Keratinocyte (primary cell): ENCODE measurements at regions not wholly inside any gene's neighbourhood (a gene's known extent, or its start where the extent isn't known, plus 50 kb on each side); places are given as distances from the start of the nearest gene placed in this dataset.

ENCODE experiments used
- DNase-seq: peaks from one replicate; pipeline ENCODE4 v3.0.0-alpha.2; 2011; ENCODE audit warnings: low read depth, missing footprints, low spot score
- FAIRE-seq: peaks from 2 replicates; lab custom pipeline; 2011; peaks lifted over from hg19 to GRCh38; lab: Jason Lieb, UNC
- H2AFZ ChIP-seq: 2 replicates; pipeline ENCODE4 v1.6.0; 2012; ENCODE audit warnings: low read length, control low read depth, inconsistent platforms; ENCODE audit not compliant: control insufficient read depth
- H3K27ac ChIP-seq: 2 replicates; pipeline ENCODE4 v1.5.1; 2011; ENCODE audit warnings: low read length; ENCODE audit not compliant: control insufficient read depth, insufficient read depth
- H3K27me3 ChIP-seq: 3 replicates; pipeline ENCODE4 v1.6.0; 2011; ENCODE audit warnings: low read length; ENCODE audit not compliant: control insufficient read depth, insufficient read depth; ENCODE audit errors: extremely low read depth
- H3K36me3 ChIP-seq, 2 experiments: 2 replicates in 1 of 2; 3 replicates in 1 of 2; pipeline ENCODE4 v1.5.1; 2011; ENCODE audit warnings: low read length in 2 of 2, mild to moderate bottlenecking in 1 of 2; ENCODE audit not compliant: control insufficient read depth in 2 of 2, insufficient read depth in 2 of 2; ENCODE audit errors: extremely low read depth in 1 of 2
- H3K4me1 ChIP-seq: 3 replicates; pipeline ENCODE4 v1.5.1; 2011; ENCODE audit warnings: low read length; ENCODE audit not compliant: control insufficient read depth, insufficient read depth; ENCODE audit errors: extremely low read depth
- H3K4me2 ChIP-seq: 3 replicates; pipeline ENCODE4 v1.6.0; 2011; ENCODE audit warnings: low read depth, low read length; ENCODE audit not compliant: control insufficient read depth, insufficient read depth; ENCODE audit errors: extremely low read depth
- H3K4me3 ChIP-seq, 3 experiments: fragments of 200-600 bp in 1 of 3; sonication (generic) in 1 of 3; 2 replicates in 2 of 3; 3 replicates in 1 of 3; pipeline ENCODE4 v1.5.1; 2011 to 2016; ENCODE audit warnings: low read length in 3 of 3, mild to moderate bottlenecking in 3 of 3, control low read depth in 2 of 3, inconsistent platforms in 1 of 3, low read depth in 1 of 3, mixed read lengths in 1 of 3, mixed run types in 1 of 3, moderate library complexity in 1 of 3; ENCODE audit not compliant: control insufficient read depth in 2 of 3, insufficient read depth in 2 of 3; ENCODE audit errors: extremely low read depth in 1 of 3
- H3K79me2 ChIP-seq: 2 replicates; pipeline ENCODE4 v1.6.0; 2012; ENCODE audit warnings: low read length; ENCODE audit not compliant: control insufficient read depth, insufficient read depth
- H3K9ac ChIP-seq: 3 replicates; pipeline ENCODE4 v1.6.0; 2011; ENCODE audit warnings: low read length; ENCODE audit not compliant: control insufficient read depth, insufficient read depth; ENCODE audit errors: extremely low read depth
- H3K9me1 ChIP-seq: 3 replicates; pipeline ENCODE4 v1.6.0; 2011; ENCODE audit warnings: low read length; ENCODE audit not compliant: control insufficient read depth, insufficient read depth; ENCODE audit errors: extremely low read depth
- H3K9me3 ChIP-seq: 2 replicates; pipeline ENCODE4 v1.5.1; 2012; ENCODE audit warnings: low read depth, low read length; ENCODE audit not compliant: control insufficient read depth
- H4K20me1 ChIP-seq: 3 replicates; pipeline ENCODE4 v1.6.0; 2011; ENCODE audit warnings: low read length; ENCODE audit not compliant: control insufficient read depth, insufficient read depth; ENCODE audit errors: extremely low read depth
- EZH2 ChIP-seq: IDR thresholded peaks from one replicate; pipeline ENCODE4 v1.6.1; 2012; ENCODE audit warnings: inconsistent platforms, mild to moderate bottlenecking, low read length, moderate library complexity
- dilution Hi-C: fragments of 300-500 bp; cut with MboI; formaldehyde crosslinking; loops from one replicate; pipeline ENCODE4 v1.7.0; 2020; ENCODE audit warnings: low sequenced_read_pairs; ENCODE audit not compliant: extremely low pct_ligation_motif_present
- TF ChIP-seq, protein P1 (sequence below), 3 experiments: IDR thresholded peaks in 1 of 3; conservative IDR thresholded peaks in 1 of 3; optimal IDR thresholded peaks in 1 of 3; 2 replicates in 2 of 3; 3 replicates in 1 of 3; pipeline versions ENCODE3 to v1.5.1; 2011; ENCODE audit warnings: low read length in 3 of 3, mild to moderate bottlenecking in 3 of 3, moderate library complexity in 2 of 3, control low read depth in 1 of 3, inconsistent platforms in 1 of 3; ENCODE audit not compliant: insufficient read depth in 2 of 3; ENCODE audit errors: extremely low read depth in 1 of 3

DNA sequence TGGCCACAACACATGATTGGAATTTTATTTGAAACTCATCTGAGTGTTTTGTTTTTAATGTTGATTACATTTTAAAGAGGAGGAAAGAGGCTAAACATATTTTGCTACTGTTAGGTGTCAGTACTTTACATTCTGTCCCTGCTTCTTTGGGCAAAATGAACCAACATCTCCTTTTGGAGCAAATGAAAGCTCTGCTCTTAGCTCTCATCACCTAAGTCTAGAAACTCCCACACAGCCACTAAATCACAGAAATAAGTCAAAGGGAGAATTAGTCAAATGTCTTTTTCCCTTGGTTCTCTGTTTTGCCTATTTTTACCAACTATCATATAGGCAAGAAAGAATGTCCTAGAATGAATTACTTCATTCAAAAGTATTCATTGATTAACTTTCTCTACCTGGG, 666.8 kb downstream of the RNF144A start:
- H3K36me3 ChIP-seq = no peaks in the 10 kb centered on the region
- TF ChIP-seq, protein P1, sequence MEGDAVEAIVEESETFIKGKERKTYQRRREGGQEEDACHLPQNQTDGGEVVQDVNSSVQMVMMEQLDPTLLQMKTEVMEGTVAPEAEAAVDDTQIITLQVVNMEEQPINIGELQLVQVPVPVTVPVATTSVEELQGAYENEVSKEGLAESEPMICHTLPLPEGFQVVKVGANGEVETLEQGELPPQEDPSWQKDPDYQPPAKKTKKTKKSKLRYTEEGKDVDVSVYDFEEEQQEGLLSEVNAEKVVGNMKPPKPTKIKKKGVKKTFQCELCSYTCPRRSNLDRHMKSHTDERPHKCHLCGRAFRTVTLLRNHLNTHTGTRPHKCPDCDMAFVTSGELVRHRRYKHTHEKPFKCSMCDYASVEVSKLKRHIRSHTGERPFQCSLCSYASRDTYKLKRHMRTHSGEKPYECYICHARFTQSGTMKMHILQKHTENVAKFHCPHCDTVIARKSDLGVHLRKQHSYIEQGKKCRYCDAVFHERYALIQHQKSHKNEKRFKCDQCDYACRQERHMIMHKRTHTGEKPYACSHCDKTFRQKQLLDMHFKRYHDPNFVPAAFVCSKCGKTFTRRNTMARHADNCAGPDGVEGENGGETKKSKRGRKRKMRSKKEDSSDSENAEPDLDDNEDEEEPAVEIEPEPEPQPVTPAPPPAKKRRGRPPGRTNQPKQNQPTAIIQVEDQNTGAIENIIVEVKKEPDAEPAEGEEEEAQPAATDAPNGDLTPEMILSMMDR (optimal IDR thresholded peaks at IDR 0.05 in 1 of 3, IDR thresholded peaks at IDR 0.05 in 1 of 3, conservative IDR thresholded peaks at IDR 0.05 in 1 of 3; ENCODE audit: extremely low read depth in 1 of 3, insufficient read depth in 2 of 3, low read length in 3 of 3) = no peak
- TF ChIP-seq EZH2 = no peak
- dilution Hi-C loops = no loop called here
- no peaks in the 10 kb centered on the region for H3K27me3 ChIP-seq
- FAIRE-seq (no peak), DNase-seq (no peak)
- H3K27ac ChIP-seq = no peak overlapping the region
- H3K4me3 ChIP-seq = no peak overlapping the region
- no peak overlapping the region for H3K4me2 ChIP-seq
- H3K9ac ChIP-seq = no peak overlapping the region
- H3K79me2 ChIP-seq = no peaks in the 10 kb centered on the region
- no peaks in the 10 kb centered on the region for H3K9me3 ChIP-seq
- no peaks in the 10 kb centered on the region for H4K20me1 ChIP-seq
- H3K9me1 ChIP-seq = no peaks in the 10 kb centered on the region
- no peaks in the 10 kb centered on the region for H3K4me1 ChIP-seq
- H2AFZ ChIP-seq = no peak overlapping the region

DNA sequence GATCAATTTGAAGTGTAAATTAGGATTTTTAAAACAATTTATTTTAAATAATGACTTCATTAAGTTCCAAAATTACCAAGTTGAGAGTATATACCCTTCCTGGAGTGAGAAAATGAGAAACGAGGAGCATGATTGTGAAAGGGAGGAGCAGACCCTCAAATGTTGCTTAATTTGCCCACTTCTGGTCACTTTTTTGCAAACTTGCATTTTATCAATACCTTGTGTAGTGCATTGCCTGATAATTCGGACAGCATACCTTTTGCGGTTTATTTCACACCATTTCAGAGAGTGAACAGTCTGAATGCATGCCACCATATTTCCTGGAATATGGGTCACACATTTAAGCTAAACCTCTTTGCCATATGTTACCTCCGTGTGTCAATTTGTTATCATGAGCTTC, 669.7 kb downstream of the RNF144A start:
- TF ChIP-seq, protein P1 (optimal IDR thresholded peaks at IDR 0.05 in 1 of 3, IDR thresholded peaks at IDR 0.05 in 1 of 3, conservative IDR thresholded peaks at IDR 0.05 in 1 of 3; ENCODE audit: extremely low read depth in 1 of 3, insufficient read depth in 2 of 3, low read length in 3 of 3) = no peak
- no peak for TF ChIP-seq EZH2
- dilution Hi-C loops = no loop called here
- Histone ChIP-seq H3K9me3 (no peaks in the 10 kb centered on the region), H3K4me3 (no peak overlapping the region), H3K27ac (no peak overlapping the region), H3K4me1 (no peaks in the 10 kb centered on the region), H3K9me1 (no peaks in the 10 kb centered on the region), H3K36me3 (no peaks in the 10 kb centered on the region), H3K9ac (no peak overlapping the region), H2AFZ (no peak overlapping the region), H3K4me2 (no peak overlapping the region), H3K79me2 (no peaks in the 10 kb centered on the region), H4K20me1 (no peaks in the 10 kb centered on the region), H3K27me3 (no peaks in the 10 kb centered on the region)
- DNase-seq = no peak
- no peak for FAIRE-seq
